HUDEP-2 (cell line): ENCODE measurements at regions not wholly inside any gene's neighbourhood (a gene's known extent, or its start where the extent isn't known, plus 50 kb on each side); places are given as distances from the start of the nearest gene placed in this dataset.
"Not testable (repeated sequence)": the region's sequence is repeated elsewhere in the genome, so short reads cannot be mapped to it uniquely, and the experiment has no call there.

ENCODE experiments used
- DNase-seq, 76 experiments: peaks; one replicate each; lab custom pipeline; 2025; ENCODE audit not compliant: unreplicated experiment in 76 of 76; lab: John Stamatoyannopoulos, UW

- no peak for DNase-seq
Observed at GRCh38 chr12:131353376-131353775, 357.5 kb upstream of the SFSWAP start.

DNA sequence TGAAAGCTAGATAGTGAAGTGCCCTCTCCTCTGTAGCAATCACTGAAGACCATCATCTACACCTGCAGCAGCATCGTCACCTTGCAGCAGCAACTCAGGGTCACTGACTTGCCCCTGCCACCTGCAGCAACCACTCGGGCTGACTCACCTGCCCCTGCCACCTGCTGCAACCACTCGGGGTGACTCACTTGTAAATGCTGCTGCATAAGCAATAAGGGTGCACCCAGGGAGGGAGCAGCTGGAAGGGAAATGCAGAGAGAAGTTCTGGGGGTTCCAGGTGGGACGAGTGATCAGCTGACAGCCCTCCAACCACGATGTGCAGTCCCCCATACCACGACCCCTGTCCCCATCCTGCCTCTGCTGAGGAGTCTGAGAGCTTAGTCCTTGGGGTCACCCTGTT is 357.1 kb upstream of the SFSWAP start:
- DNase-seq, result no peak

- no peak for DNase-seq
Observed at GRCh38 chr12:131355361-131356245, 355.3 kb upstream of the SFSWAP start.

DNA sequence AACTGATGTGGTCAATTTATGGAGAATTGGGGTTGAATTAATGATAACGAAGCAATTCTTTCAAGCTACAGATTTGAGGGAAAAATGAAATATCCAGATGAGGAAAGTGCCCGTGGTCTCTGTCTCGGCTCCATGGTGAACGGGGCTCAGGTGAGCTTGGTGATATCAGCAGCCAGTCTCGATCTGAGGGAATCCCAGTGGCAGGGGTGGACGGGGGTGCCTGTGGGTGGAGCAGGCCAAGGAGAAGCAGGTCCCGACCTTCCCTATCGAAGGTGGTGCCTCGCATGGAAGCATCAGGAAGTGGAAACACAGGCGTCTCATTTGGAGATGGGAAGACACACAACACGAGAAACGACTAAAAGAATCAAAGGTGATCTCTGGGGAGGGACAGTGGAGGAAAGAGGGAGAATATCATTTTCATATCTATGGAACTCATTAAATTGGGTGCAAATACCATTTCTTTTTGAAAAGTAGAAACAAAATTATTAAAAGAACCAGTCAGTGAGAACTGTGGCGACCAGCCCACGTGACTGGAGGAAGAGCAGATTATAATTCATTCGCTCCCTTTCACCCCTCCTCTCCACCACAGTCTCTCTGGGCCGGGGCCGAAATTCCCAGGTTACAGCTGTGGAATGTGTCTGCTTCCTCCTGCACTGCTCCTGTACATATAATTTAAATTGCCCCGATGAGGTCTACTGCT is 354.3 kb upstream of the SFSWAP start:
- DNase-seq, result no peak

DNA sequence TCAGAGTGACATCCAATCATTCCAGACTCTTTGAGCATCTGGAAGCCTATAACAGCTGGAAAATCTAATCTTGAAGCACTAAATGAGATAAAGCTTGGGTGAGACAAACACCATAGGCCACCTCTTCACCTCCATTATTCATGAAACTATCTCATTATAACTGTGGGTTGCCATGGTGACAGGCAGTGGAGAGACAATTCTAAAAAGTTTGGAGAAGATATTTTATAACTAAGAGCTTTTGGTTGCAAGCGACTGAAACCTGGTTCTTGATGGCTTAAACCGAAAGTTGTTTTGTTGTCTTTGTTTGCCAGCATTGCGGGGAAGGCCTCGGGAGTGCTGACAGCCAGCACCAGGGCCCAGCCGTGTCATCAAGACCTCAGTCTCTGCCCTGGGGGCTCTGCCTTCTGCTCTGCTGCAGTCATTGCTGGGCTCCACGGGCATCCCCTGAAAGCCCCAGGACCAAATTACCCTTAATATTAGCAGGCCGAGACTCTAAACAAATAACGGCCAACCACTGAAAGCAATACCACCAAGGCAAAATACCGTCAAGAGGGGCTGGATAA is 353.6 kb upstream of the SFSWAP start:
- DNase-seq, result no peak

- no peak for DNase-seq
Observed at GRCh38 chr12:131357920-131358319, 353.0 kb upstream of the SFSWAP start.

DNA sequence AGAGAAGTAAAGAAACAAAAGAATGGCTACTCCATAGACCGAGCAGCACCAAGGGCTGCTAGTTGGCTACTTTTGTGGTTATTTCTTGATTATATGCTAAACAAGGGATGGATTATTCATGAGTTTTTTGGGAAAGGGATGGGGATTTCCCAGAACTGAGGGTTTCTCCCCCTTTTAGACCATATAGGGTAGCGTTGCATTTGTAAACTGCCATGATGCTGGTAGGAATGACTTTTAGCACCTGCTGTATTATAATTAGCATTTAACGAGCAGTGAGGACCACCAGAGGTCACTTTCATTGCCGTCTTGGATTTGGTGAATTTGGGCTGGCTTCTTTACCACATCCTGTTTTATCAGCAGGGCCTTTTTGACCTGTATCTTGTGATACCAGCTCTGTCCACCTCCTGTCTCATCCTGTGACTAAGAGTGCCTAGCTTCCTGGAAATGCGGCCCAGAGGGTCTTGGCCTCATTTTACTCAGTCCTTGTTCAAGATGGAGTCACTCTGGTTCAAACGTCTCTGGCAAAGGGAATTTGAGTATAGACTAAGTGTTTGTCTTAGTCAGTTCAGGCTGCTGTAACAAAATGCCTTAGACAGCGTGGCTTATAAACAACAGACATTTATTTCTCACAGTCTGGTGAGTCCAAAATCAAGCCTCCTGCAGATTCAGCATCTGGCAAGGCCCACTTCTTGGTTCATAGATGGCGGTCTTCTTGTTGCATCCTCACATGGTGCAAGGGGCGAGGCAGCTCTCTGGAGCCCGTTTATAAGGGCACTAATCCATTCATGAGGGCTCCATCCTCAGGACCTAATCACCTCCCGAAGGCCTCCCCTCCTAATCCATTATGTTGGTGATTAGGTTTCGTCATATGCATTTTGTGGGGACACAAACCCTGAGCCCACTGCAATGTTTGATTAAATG is 348.3 kb upstream of the SFSWAP start:
- DNase-seq, result no peak

GRCh38 chr12:131363393-131363792 is 347.5 kb upstream of the SFSWAP start:
- DNase-seq, result no peak

DNA sequence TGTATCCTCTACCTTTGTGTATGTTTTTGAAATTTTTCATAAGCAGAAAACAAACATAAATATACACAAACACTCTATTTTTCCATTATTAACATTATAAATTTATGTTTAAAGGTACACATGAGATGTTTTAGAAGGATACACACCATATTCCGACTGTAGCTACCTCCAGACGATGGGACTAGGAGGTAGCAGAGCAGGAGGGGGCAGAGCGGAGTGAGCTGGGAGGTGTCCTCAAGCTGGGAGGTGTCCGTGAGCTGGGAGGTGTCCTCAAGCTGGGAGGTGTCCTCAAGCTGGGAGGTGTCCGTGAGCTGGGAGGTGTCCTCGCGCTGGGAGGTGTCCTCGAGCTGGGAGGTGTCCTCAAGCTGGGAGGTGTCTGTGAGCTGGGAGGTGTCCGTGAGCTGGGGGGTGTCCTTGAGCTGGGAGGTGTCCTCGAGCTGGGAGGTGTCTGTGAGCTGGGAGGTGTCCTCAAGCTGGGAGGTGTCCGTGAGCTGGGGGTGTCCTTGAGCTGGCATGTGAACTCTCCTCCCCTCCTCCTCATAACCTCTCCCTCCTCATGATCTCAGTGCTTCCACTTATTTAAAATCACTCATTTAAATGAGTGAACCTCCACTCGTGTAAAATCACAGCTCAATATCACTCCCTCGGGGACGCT is 346.9 kb upstream of the SFSWAP start:
- no peak for DNase-seq

DNA sequence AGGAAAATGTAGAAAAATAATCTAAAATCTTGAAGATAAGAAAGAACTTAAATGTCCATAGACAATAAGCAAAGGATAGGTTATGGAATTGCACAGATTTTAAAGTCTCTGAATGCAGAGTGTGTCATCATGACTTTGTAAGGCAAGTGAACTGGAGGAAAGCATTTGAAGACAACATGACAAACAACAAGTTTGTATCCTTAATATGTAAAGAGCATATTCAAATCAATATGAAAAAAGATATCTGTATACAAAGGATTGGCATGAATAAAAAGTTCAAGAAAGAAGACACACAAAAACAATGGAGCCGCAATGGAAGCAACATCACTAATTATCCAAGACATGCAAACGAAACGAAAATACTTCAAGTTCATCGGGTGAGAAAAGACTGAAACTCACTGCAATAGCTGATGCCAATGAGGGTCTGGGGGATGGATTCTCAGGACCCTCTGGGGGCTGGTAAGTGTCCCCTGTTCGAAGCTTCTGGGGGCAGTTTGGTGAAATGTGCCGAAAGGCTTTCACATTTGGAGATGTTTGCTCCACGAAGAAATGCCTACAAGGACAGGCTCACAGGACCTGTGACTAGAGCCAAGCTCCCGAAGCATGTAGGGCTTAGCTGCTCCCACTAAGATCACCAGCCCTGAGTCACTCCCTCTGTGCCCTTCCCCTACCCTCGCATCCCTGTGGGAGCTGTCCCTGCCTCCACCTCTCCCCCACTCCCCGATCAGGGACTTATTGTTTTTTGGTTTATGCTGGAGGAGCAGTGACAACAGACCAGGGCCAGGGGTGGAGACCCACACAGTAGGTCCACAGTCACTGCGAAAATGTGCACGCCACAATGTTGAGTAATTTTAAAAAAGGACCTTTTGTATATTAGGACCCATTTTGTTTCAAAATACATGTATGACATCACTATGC is 345.7 kb upstream of the SFSWAP start:
- DNase-seq, result no peak

GRCh38 chr12:131365821-131366260 is 345.0 kb upstream of the SFSWAP start:
- DNase-seq, result no peak

DNA sequence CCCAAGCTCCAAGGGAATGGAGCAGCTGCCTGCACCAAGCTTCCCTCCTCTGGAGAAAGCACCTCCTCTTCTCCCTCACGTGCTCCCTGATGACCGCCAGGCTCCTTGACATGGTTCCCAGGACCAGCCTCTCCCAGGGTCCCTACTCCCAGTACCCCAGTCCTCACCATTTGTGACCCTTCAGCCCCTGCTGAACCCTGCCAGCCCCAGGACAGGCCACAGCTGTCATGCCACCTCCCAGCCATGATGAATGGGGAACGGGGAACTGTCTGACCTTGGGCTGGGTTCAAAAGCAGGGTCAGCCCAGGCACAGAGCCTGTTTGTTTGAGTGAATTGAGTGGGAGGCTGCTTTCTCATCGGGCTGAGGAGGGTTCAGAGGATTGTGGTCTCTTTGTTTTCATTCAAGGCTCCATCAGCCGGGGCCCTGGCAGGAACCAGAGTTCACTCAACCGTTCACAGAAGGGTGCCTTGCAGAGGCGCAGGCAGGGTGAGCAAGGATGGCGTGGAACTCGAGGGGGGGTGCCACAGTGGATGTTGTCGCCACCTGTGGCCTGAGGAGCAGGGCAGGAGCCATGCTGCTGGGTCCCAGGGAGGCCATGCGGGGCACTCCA is 344.5 kb upstream of the SFSWAP start:
- DNase-seq, result no peak

DNA sequence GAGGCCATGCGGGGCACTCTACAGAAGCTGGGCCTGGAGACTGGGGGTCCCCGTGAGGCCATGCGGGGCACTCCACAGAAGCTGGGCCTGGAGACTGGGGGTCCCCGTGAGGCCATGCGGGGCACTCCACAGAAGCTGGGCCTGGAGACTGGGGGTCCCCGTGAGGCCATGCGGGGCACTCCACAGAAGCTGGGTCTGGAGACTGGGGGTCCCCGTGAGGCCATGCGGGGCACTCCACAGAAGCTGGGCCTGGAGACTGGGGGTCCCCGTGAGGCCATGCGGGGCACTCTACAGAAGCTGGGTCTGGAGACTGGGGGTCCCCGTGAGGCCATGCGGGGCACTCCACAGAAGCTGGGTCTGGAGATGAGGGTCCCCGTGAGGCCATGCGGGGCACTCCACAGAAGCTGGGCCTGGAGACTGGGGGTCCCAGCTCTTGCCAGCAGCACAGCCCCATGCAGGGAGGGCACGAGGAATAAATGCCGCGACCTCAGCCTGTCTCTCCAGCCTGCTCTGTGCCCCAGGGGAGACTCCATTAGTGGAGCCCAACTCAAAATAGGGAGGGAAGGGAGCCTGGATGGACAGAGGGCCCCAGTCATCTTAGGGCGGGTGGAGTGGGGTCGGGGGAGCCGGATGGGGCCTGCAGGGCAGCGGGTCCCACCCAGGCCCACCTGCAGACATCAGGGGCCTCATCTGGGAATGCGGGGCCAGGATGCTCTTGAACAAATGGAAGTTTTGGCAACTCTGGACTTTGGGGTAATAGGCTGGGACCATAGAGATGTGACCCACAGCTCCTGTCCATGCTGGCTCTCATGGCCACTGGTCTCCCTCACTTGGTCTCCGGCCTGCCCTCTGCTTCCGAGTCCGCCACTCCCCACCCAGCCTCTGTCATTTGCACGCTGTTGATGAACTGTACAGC is 343.6 kb upstream of the SFSWAP start:
- not testable (repeated sequence) for DNase-seq

GRCh38 chr12:131367983-131368667 is 342.8 kb upstream of the SFSWAP start:
- DNase-seq, result no peak

DNA sequence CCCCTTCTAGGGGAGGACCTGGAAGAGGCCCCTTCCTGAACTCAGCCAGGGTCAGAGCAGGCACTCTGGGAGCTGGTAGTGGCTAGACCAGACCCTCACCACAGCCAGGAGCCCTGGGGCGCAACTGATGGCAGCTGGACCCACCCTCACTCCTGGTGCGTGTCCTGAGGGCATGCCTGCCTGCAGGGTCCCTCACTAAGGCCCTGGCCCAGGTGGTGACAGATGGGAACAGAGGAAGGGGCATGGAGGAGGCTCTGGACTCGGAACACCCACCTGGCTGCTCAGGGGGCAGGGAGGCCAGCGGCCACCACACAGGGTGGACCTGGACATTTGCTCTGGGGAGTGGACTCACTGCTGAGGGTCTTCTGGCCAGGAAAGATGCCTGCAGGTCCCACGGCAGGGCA is 342.2 kb upstream of the SFSWAP start:
- no peak for DNase-seq

GRCh38 chr12:131369094-131369845 is 341.6 kb upstream of the SFSWAP start:
- no peak for DNase-seq
